HEK293 (cell line): ENCODE measurements at regions not wholly inside any gene's neighbourhood (a gene's known extent, or its start where the extent isn't known, plus 50 kb on each side); places are given as distances from the start of the nearest gene placed in this dataset.

Source experiments
- CTCF ChIA-PET: fragments of 350-600 bp; formaldehyde crosslinking; extraction: SDS; loops from one replicate; lab custom pipeline; 2021; ENCODE audit warnings: antibody characterized with exemption; lab: Yijun Ruan, JAX
- POLR2A ChIA-PET: fragments of 300-600 bp; formaldehyde crosslinking; extraction: SDS; loops from one replicate; lab custom pipeline; 2020; ENCODE audit warnings: antibody characterized with exemption, inconsistent platforms; lab: Yijun Ruan, JAX
- H3K27ac ChIP-seq: fragments of 200-500 bp; sonication (Bioruptor generic); 2 replicates; pipeline ENCODE4 v1.5.1; 2014; ENCODE audit warnings: low read depth, low read length, control low read depth, inconsistent platforms; ENCODE audit errors: extremely low read depth
- H3K36me3 ChIP-seq, 2 experiments: fragments of 200-500 bp in 1 of 2; sonication (Bioruptor generic) in 1 of 2; 1 replicate in 1 of 2; 2 replicates in 1 of 2; pipeline ENCODE4 v1.5.1; 2014 to 2017; ENCODE audit warnings: inconsistent platforms in 2 of 2, low read length in 2 of 2; ENCODE audit not compliant: control insufficient read depth in 2 of 2, insufficient read depth in 1 of 2
- H3K4me1 ChIP-seq: fragments of 200-500 bp; sonication (Bioruptor generic); 2 replicates; pipeline ENCODE4 v1.5.1; 2014; ENCODE audit warnings: mild to moderate bottlenecking, low read length, inconsistent platforms; ENCODE audit not compliant: control insufficient read depth, insufficient read depth
- H3K4me3 ChIP-seq: 2 replicates; pipeline ENCODE4 v1.5.1; 2011; ENCODE audit warnings: low read depth, mild to moderate bottlenecking, control low read depth, low read length, moderate library complexity
- H3K9me3 ChIP-seq: fragments of 200-500 bp; sonication (Bioruptor generic); 2 replicates; pipeline ENCODE4 v1.5.1; 2014; ENCODE audit warnings: low read depth, low read length, inconsistent platforms; ENCODE audit not compliant: control insufficient read depth, insufficient read depth
- KLF10 ChIP-seq: fragments of 450-650 bp; IDR thresholded peaks from 2 replicates; pipeline ENCODE4 v1.5.1; 2018; ENCODE audit warnings: missing biosample characterization, mild to moderate bottlenecking, missing genetic modification characterization
- KLF16 ChIP-seq: fragments of 450-650 bp; formaldehyde crosslinking; IDR thresholded peaks from 2 replicates; pipeline ENCODE4 v1.5.1; 2017; ENCODE audit warnings: missing biosample characterization, missing genetic modification characterization
- OSR2 ChIP-seq: fragments of 450-650 bp; formaldehyde crosslinking; IDR thresholded peaks from 2 replicates; pipeline ENCODE4 v1.5.1; 2016; ENCODE audit warnings: missing biosample characterization, missing genetic modification characterization
- PATZ1 ChIP-seq: fragments of 450-650 bp; formaldehyde crosslinking; IDR thresholded peaks from 2 replicates; pipeline ENCODE4 v1.5.1; 2016; ENCODE audit warnings: missing biosample characterization, missing genetic modification characterization
- PRDM1 ChIP-seq: fragments of 450-650 bp; formaldehyde crosslinking; IDR thresholded peaks from 2 replicates; pipeline ENCODE4; 2016; ENCODE audit warnings: missing biosample characterization, missing genetic modification characterization
- SP2 ChIP-seq: fragments of 450-650 bp; formaldehyde crosslinking; IDR thresholded peaks from 2 replicates; pipeline ENCODE4 v1.5.1; 2016; ENCODE audit warnings: missing biosample characterization, missing genetic modification characterization
- ZBTB1 ChIP-seq: fragments of 450-650 bp; formaldehyde crosslinking; IDR thresholded peaks from 2 replicates; pipeline ENCODE4 v1.5.1; 2016; ENCODE audit warnings: missing biosample characterization, missing genetic modification characterization
- ZBTB10 ChIP-seq: fragments of 450-650 bp; formaldehyde crosslinking; IDR thresholded peaks from 2 replicates; pipeline ENCODE4 v1.5.1; 2016; ENCODE audit warnings: missing biosample characterization, missing genetic modification characterization
- ZBTB17 ChIP-seq: fragments of 450-650 bp; formaldehyde crosslinking; IDR thresholded peaks from 2 replicates; pipeline ENCODE4 v1.5.1; 2016; ENCODE audit warnings: missing biosample characterization, missing genetic modification characterization
- ZBTB26 ChIP-seq: fragments of 450-650 bp; formaldehyde crosslinking; optimal IDR thresholded peaks from 2 replicates; pipeline ENCODE3; 2016; ENCODE audit warnings: missing biosample characterization, mild to moderate bottlenecking, missing genetic modification characterization
- ZFHX2 ChIP-seq: fragments of 450-650 bp; formaldehyde crosslinking; conservative IDR thresholded peaks from 2 replicates; pipeline ENCODE4 v1.5.1; 2016; ENCODE audit warnings: missing biosample characterization, missing genetic modification characterization
- ZNF146 ChIP-seq: fragments of 450-650 bp; formaldehyde crosslinking; IDR thresholded peaks from 2 replicates; pipeline ENCODE4 v1.5.1; 2016; ENCODE audit warnings: missing biosample characterization, missing genetic modification characterization
- ZNF175 ChIP-seq: fragments of 450-650 bp; formaldehyde crosslinking; IDR thresholded peaks from 2 replicates; pipeline ENCODE4 v1.5.1; 2016; ENCODE audit warnings: missing biosample characterization, missing genetic modification characterization
- ZNF184 ChIP-seq: fragments of 450-650 bp; IDR thresholded peaks from 2 replicates; pipeline ENCODE4 v1.5.1; 2018; ENCODE audit warnings: missing biosample characterization, mild to moderate bottlenecking, missing genetic modification characterization
- ZNF2 ChIP-seq: fragments of 450-650 bp; formaldehyde crosslinking; IDR thresholded peaks from 2 replicates; pipeline ENCODE4 v1.5.1; 2016; ENCODE audit warnings: missing biosample characterization, missing genetic modification characterization
- ZNF214 ChIP-seq: fragments of 450-650 bp; formaldehyde crosslinking; IDR thresholded peaks from 2 replicates; pipeline ENCODE4 v1.5.1; 2017; ENCODE audit warnings: missing biosample characterization, mild to moderate bottlenecking, missing genetic modification characterization, borderline replicate concordance
- ZNF239 ChIP-seq: fragments of 450-650 bp; formaldehyde crosslinking; IDR thresholded peaks from 2 replicates; pipeline ENCODE4 v1.5.1; 2016; ENCODE audit warnings: missing biosample characterization, missing genetic modification characterization
- ZNF280C ChIP-seq: fragments of 450-650 bp; formaldehyde crosslinking; IDR thresholded peaks from 2 replicates; pipeline ENCODE4 v1.5.1; 2016; ENCODE audit warnings: missing biosample characterization, missing genetic modification characterization
- ZNF404 ChIP-seq: fragments of 450-650 bp; formaldehyde crosslinking; IDR thresholded peaks from 2 replicates; pipeline ENCODE4 v1.5.1; 2017; ENCODE audit warnings: missing biosample characterization, missing genetic modification characterization
- ZNF473 ChIP-seq: fragments of 450-650 bp; formaldehyde crosslinking; IDR thresholded peaks from 2 replicates; pipeline ENCODE4 v1.5.1; 2017; ENCODE audit warnings: missing biosample characterization, missing genetic modification characterization
- ZNF510 ChIP-seq: fragments of 450-650 bp; formaldehyde crosslinking; IDR thresholded peaks from 2 replicates; pipeline ENCODE4 v1.5.1; 2018; ENCODE audit warnings: mild to moderate bottlenecking, missing genetic modification characterization, missing biosample characterization; ENCODE audit not compliant: insufficient replicate concordance
- ZNF514 ChIP-seq: fragments of 450-650 bp; formaldehyde crosslinking; IDR thresholded peaks from 2 replicates; pipeline ENCODE4 v1.5.1; 2016; ENCODE audit warnings: missing biosample characterization, missing genetic modification characterization
- ZNF639 ChIP-seq: fragments of 450-650 bp; formaldehyde crosslinking; IDR thresholded peaks from 2 replicates; pipeline ENCODE4 v1.5.1; 2016; ENCODE audit warnings: missing biosample characterization, missing genetic modification characterization
- ZNF658 ChIP-seq: fragments of 450-650 bp; formaldehyde crosslinking; IDR thresholded peaks from 2 replicates; pipeline ENCODE4; 2016; ENCODE audit warnings: missing biosample characterization, missing genetic modification characterization
- ZNF747 ChIP-seq: fragments of 450-650 bp; formaldehyde crosslinking; IDR thresholded peaks from 2 replicates; pipeline ENCODE4 v1.5.1; 2016; ENCODE audit warnings: missing biosample characterization, missing genetic modification characterization
- ZNF837 ChIP-seq: fragments of 450-650 bp; formaldehyde crosslinking; IDR thresholded peaks from 2 replicates; pipeline ENCODE4 v1.5.1; 2016; ENCODE audit warnings: missing biosample characterization, missing genetic modification characterization

- Histone ChIP-seq H3K9me3 (no peaks in the 10 kb centered on the region), H3K27ac (no peak overlapping the region), H3K4me1 (no peaks in the 10 kb centered on the region), H3K4me3 (no peak overlapping the region), H3K36me3 (no peaks in the 10 kb centered on the region)
- POLR2A ChIA-PET: no interaction called here
- no peak for TF ChIP-seq PATZ1 (tag by site-specific recombination)
- no peak for TF ChIP-seq ZNF514 (tag by site-specific recombination)
- no peak for TF ChIP-seq ZNF639 (tag by site-specific recombination)
- no peak for TF ChIP-seq ZNF2 (tag by site-specific recombination)
- no peak for TF ChIP-seq ZBTB26 (tag by site-specific recombination)
- no peak for TF ChIP-seq PRDM1 (tag by site-specific recombination)
- TF ChIP-seq KLF16: no peak
- no peak for TF ChIP-seq ZNF747 (tag by site-specific recombination)
- no peak for TF ChIP-seq ZNF510 (tag by site-specific recombination)
- no peak for TF ChIP-seq ZNF280C (tag by site-specific recombination)
- no peak for TF ChIP-seq ZNF175
- no peak for TF ChIP-seq KLF10 (tag by site-specific recombination)
- TF ChIP-seq ZFHX2 (tag by site-specific recombination): no peak
- TF ChIP-seq ZNF184 (tag by site-specific recombination): no peak
- no peak for TF ChIP-seq ZNF473 (tag by site-specific recombination)
- no peak for TF ChIP-seq ZNF146
- no peak for TF ChIP-seq ZNF214 (tag by site-specific recombination)
- no peak for TF ChIP-seq ZNF837 (tag by site-specific recombination)
- CTCF ChIA-PET: no interaction called here
Measured at GRCh38 chr5:171586436-171586835, 167.0 kb downstream of the FGF18 start.

GRCh38 chr5:171588046-171588445, 168.6 kb downstream of the FGF18 start:
- POLR2A ChIA-PET: no interaction called here
- CTCF ChIA-PET: no interaction called here
- no peaks in the 10 kb centered on the region for H3K36me3 ChIP-seq

More at GRCh38 chr5:171588046-171588445, 168.6 kb downstream of the FGF18 start:
- Histone ChIP-seq H3K27ac (no peak overlapping the region), H3K4me1 (no peaks in the 10 kb centered on the region), H3K9me3 (no peaks in the 10 kb centered on the region), H3K4me3 (no peak overlapping the region)
- TF ChIP-seq SP2 (tag by site-specific recombination) (no peak), ZNF239 (no peak), ZNF658 (tag by site-specific recombination) (no peak), ZNF404 (tag by site-specific recombination) (no peak), ZBTB1 (no peak), ZBTB10 (tag by site-specific recombination) (no peak), ZBTB17 (no peak), OSR2 (tag by site-specific recombination) (no peak)
